GM23338 (cell line): ENCODE measurements at regions not wholly inside any gene's neighbourhood (a gene's known extent, or its start where the extent isn't known, plus 50 kb on each side); places are given as distances from the start of the nearest gene placed in this dataset.
A peak's percentile ranks its signal among the peaks of the same experiment; 100 is the strongest.

Experiments used
- CTCF ChIP-seq, 2 experiments: fragments of 200-600 bp in 1 of 2; sonication (generic) in 1 of 2; conservative IDR thresholded peaks; 2 replicates each; pipeline versions ENCODE4 v1.5.1 to v1.6.1; 2016 to 2017; ENCODE audit warnings: antibody characterized with exemption in 2 of 2, low read depth in 2 of 2, mild to moderate bottlenecking in 2 of 2, moderate library complexity in 1 of 2
- EZH2 ChIP-seq: fragments of 200-600 bp; sonication (generic); IDR thresholded peaks from one replicate; pipeline ENCODE4 v1.8.0; 2017; ENCODE audit warnings: antibody characterized with exemption, mild to moderate bottlenecking, low read depth; ENCODE audit not compliant: unreplicated experiment
- EZH2phosphoT487 ChIP-seq: fragments of 200-600 bp; sonication (generic); IDR thresholded peaks from one replicate; pipeline ENCODE4 v1.8.1; 2018; ENCODE audit warnings: antibody characterized with exemption; ENCODE audit not compliant: unreplicated experiment
- ZNF114 ChIP-seq: fragments of 250-450 bp; sonication (Bioruptor Pico); IDR thresholded peaks from 2 replicates; pipeline ENCODE4 v1.5.0; 2020; ENCODE audit warnings: mild to moderate bottlenecking, moderate library complexity
- ZNF331 ChIP-seq: fragments of 250-450 bp; sonication (Bioruptor Pico); IDR thresholded peaks from 2 replicates; pipeline ENCODE4 v1.5.0; 2020; ENCODE audit warnings: low read depth, mild to moderate bottlenecking, moderate library complexity
- TF ChIP-seq, protein P1 (sequence below): IDR thresholded peaks from 2 replicates; pipeline ENCODE4 v1.6.1; 2016; ENCODE audit warnings: antibody characterized with exemption

- no peak for TF ChIP-seq EZH2
- peak; percentile 43 to 65 for TF ChIP-seq CTCF (conservative IDR thresholded peaks at IDR 0.05; ENCODE audit: low read depth in 2 of 2)
- TF ChIP-seq EZH2phosphoT487 = no peak
- TF ChIP-seq, protein P1, sequence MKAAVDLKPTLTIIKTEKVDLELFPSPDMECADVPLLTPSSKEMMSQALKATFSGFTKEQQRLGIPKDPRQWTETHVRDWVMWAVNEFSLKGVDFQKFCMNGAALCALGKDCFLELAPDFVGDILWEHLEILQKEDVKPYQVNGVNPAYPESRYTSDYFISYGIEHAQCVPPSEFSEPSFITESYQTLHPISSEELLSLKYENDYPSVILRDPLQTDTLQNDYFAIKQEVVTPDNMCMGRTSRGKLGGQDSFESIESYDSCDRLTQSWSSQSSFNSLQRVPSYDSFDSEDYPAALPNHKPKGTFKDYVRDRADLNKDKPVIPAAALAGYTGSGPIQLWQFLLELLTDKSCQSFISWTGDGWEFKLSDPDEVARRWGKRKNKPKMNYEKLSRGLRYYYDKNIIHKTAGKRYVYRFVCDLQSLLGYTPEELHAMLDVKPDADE = no peak
- no peak for TF ChIP-seq ZNF331
- no peak for TF ChIP-seq ZNF114 (CRISPR knock-in tag)
Measured at GRCh38 chr18:56358608-56359280, 279.6 kb downstream of the TXNL1 start.
